Epithelial cell of esophagus (primary cell): ENCODE measurements at regions not wholly inside any gene's neighbourhood (a gene's known extent, or its start where the extent isn't known, plus 50 kb on each side); places are given as distances from the start of the nearest gene placed in this dataset.

Source experiments
- DNase-seq: peaks from one replicate; pipeline ENCODE4 v3.0.0; 2010; ENCODE audit warnings: low read depth
- H3K4me3 ChIP-seq: 2 replicates; pipeline ENCODE4 v1.5.1; 2011; ENCODE audit warnings: mild to moderate bottlenecking, low read length, control low read depth
- CTCF ChIP-seq: IDR thresholded peaks from 2 replicates; pipeline ENCODE4 v1.5.1; 2011; ENCODE audit warnings: low read depth, mild to moderate bottlenecking, low read length, control low read depth, inconsistent platforms; ENCODE audit not compliant: insufficient read depth; ENCODE audit errors: missing control alignments

DNA sequence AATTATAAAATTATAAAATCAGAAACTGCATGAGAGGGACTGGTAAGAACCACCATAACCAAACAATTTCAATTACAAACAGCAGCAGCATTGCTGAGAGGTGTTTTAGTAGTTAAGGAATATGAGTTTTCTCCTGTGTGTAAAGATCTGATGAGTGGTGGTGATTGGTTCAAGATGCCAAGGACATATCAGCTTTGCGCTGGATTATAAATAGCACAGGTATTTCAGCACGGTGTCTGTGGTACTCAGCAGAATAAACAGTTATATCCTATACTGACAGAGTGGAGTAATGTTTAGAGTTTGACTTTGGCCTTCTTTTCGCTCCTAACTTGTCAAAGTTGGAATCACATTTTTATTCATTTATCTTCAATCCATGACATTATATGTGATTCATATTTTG is 501.0 kb downstream of the CDH26 start:
- H3K4me3 ChIP-seq: no peak overlapping the region
- no peak for DNase-seq
- TF ChIP-seq CTCF: no peak

DNA sequence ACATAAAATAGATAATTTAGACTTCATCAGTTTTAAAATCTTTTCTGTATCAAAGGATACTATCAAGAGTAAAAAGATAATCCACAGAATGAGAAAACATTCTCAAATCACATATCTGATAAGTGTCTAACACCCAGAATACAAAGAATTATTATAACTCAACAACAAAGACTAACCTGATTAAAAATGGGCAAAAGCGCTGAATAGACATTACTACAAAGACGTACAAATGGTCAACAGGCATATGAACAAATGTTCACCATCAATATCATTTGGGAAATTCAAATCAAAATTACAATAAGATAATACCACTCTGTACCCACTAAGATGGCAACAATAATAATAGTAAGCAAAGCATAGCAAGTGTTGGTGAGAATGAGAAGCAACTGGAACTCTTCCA is 503.8 kb downstream of the CDH26 start:
- TF ChIP-seq CTCF: no peak
- no peak overlapping the region for H3K4me3 ChIP-seq
- no peak for DNase-seq

- H3K4me3 ChIP-seq: no peak overlapping the region
- TF ChIP-seq CTCF: no peak
Observed at GRCh38 chr20:60463798-60464197, 505.6 kb downstream of the CDH26 start.

GRCh38 chr20:60465439-60465838 is 507.2 kb downstream of the CDH26 start:
- no peak for DNase-seq
- no peak for TF ChIP-seq CTCF
- H3K4me3 ChIP-seq: no peak overlapping the region

More at GRCh38 chr20:60463798-60464197, 505.6 kb downstream of the CDH26 start:
- DNase-seq: no peak

DNA sequence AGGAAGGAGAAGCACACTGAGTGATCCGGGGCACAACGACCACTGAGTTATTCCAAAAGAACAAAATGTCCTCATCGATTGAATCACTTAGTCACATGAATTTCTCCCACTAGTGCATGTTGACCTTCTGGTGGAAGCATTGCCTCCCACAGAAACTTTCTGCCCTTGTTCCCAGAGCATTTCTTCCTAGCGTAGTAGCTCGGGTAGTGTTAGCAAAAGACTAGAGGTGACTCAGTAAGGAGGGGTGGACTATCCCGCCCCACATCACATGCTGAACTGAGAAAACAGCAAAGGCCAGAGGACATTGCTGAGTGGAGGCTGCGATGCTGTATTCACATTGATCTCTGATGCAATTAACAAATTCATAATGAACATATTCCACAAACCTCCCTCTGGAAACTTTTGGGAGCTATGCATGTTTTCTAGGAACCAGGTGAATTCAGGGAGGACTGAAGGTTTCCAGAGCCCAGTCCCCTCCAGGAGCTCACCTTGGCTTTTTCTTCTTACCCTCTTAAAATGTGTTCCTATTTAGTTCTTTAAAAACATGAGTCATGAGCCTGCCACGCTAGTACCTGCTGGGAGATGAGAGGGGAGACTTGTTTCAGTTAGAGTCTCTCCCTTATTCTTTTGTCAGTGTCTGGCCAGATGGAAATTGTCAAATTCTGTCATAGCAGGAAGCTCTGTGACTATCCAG is 507.9 kb downstream of the CDH26 start:
- no peak overlapping the region for H3K4me3 ChIP-seq
- TF ChIP-seq CTCF: no peak
- DNase-seq: no peak

DNA sequence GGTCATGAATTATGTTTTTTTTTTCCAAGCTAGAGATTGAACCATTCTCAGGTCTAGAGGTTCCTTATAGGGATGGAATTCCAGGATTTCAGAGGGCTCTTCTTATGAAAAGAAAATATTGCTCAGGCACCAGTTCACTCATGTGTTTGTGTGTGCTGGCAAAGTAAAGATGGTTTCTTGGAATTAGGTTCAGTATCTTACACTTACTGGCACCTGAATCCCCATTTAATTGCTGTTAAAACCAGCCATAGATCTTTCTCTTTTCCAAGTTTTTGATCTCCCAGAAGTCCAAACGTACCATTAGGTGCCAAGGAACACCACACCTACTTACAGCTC is 508.4 kb downstream of the CDH26 start:
- DNase-seq: no peak
- no peak for TF ChIP-seq CTCF
- H3K4me3 ChIP-seq: no peak overlapping the region

DNA sequence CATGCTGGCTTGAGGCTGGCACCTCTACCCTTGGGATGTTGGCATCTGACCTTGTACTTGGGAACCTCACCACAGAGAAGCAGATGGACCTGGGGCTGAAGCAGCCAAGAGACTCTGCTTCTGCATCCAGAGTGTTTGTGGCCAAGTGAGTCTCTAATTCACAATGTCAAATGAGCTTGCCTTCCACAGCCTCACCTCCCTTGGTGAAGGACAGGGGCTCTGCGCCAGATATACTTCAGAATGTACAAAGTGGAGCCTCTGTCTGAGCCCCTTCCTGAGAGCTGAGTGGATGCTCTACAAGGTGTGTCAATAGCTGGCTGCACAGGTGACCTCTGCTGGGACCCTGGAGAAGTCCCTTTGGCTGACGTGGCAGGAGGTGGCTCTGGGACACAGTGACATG is 508.9 kb downstream of the CDH26 start:
- TF ChIP-seq CTCF: no peak
- DNase-seq: no peak
- H3K4me3 ChIP-seq: no peak overlapping the region
